HG02642 (cell line): ENCODE measurements at regions not wholly inside any gene's neighbourhood (a gene's known extent, or its start where the extent isn't known, plus 50 kb on each side); places are given as distances from the start of the nearest gene placed in this dataset.
A peak's percentile ranks its signal among the peaks of the same experiment; 100 is the strongest.

Experiments
- ATAC-seq: cut with Tn5 transposase; IDR thresholded peaks from one replicate; pipeline ENCODE4 v1.9.1; 2021; ENCODE audit warnings: mild to moderate bottlenecking; ENCODE audit not compliant: unreplicated experiment, poor library complexity

- no peak for ATAC-seq
Observed at GRCh38 chr3:189498995-189499704, 132.0 kb upstream of the TP63 start.

DNA sequence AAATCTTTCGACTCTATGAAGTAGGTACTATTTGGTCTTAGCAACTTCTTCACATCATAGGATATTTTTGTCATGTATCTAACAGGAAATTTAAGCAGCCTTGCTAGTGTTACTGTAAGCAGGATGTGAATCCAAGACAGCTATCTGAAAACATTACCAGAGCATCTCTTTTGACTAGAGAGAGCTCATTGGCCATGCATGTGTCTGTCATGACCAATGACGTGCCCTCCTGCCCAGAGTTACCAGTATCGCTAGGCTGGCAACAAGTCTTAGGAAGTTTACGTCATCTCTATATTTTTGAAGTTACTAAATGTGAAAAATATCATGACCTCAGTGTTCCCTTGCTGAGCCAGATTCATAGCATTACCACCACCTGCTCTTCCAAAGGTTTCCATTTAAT is 130.9 kb upstream of the TP63 start:
- no peak for ATAC-seq

DNA sequence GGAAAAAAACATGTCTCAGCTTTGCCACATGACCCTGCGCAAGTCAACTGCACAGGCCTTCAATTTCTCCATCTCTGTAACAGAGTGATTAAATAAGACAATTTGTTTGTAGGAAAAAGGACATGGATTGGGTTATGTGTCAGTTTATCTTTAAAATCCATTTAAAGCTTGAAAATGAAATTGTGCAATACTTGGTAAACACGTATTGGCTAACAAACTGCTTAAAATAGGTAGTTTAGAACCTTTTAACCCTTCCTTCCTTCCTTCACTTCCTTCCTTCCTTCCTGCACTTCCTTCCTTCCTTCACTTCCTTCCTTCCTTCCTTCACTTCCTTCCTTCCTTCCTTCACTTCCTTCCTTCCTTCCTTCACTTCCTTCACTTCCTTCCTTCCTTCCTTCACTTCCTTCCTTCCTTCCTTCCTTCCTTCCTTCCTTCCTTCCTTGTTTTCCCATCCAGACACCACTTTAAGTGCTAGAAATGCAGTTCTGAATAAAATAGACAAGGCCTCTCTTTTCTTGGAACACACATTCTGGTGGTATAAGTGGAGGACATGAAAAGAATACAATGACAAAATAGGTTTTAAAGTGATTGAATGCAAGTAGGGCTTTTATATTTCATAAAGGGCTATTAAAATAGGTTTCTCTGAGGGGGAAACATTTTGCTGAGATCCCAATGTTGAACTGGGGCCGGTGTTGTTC is 130.2 kb upstream of the TP63 start:
- ATAC-seq, result no peak

DNA sequence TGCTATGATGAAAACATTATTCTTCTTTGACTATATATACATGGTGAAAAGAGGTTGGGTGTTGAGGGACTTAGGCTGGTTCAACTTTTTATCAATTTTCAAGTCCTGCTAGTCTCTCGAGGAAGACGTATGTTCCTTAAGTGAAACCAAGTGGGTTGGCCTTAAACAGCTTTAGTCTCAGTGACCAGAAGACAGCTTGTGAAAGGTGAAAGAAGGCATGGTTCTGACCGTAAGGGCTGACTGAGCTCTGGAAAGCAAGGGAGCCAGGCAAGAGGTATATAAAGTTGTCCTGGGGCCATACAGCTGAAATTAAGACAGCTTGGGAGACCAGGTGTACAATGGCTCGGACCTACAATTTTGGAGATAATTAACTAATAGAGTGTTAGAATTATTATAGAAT is 128.9 kb upstream of the TP63 start:
- no peak for ATAC-seq

- ATAC-seq, result no peak
Observed at GRCh38 chr3:189502676-189503257, 128.4 kb upstream of the TP63 start.

DNA sequence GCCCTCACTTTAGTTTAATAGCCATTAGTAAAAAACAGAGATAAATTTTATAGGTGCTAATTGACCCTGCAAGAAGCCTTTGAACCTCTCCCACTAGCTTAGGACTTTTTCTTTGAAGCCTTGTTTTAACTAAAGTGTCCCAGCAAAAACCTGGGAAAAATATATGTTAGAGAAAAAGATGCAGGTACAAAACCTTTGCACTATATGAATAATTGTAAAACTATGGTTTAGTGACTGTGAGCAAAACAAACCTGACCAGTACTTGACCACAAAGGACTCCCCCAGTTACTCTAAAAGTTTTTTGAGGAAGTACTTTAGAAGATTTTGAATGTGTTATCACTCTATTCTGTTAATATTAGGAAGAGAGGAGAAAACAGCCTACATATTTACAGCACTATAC is 123.3 kb upstream of the TP63 start:
- peak; percentile 63 for ATAC-seq

DNA sequence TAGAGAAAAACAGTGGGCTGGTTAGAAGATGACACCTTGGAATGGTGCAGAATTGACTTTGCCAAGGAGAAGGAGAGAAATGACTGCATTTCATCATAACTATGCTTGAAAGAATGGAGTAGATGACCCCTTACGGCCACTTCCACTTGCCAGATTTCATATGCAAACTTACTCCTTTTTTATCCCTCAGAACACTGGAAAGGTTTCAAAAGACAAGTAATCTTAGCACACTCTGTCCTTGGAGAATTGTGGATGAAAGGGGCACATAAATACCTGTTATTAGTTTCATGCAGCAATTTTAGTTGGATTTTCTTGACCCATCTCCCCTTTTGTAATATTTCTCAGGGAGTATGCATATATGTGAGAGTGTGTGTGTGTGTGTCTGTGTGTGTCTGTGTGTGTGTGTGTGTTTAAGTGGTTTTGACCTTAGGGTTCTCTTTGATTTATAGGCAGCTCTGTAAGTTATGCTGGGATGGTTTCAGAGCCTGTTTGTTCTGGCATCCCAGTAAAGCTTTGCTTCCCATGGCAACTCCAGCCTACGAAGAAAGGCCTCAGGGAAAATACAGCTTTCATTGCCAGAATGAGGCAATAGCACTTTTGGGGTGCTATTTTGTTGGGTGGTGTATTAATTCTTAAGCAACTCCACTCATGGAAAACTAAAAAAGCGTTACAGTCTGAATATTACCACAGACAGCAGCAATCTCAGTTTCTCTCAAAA is 122.2 kb upstream of the TP63 start:
- no peak for ATAC-seq

GRCh38 chr3:189512039-189512438 is 119.2 kb upstream of the TP63 start:
- ATAC-seq, result peak; percentile 74

DNA sequence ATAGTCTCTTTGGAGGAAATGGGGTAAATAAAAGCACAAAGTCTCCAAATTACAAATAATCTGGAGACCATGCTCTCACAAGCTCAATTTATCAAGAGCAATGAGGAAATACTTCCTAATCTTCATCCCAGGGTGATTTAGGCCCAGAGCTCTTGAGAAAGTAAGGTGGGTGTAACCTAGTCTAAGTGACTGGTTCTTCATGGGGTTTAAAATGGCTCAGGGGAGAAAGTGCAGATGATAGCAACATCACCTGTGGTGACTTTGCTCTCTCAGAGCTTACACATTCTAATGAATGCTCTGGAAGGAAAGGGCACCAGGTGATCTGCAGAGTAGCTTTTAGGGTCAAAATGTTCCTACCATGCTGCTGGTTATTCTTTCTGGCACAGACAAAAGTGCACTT is 118.4 kb upstream of the TP63 start:
- no peak for ATAC-seq

DNA sequence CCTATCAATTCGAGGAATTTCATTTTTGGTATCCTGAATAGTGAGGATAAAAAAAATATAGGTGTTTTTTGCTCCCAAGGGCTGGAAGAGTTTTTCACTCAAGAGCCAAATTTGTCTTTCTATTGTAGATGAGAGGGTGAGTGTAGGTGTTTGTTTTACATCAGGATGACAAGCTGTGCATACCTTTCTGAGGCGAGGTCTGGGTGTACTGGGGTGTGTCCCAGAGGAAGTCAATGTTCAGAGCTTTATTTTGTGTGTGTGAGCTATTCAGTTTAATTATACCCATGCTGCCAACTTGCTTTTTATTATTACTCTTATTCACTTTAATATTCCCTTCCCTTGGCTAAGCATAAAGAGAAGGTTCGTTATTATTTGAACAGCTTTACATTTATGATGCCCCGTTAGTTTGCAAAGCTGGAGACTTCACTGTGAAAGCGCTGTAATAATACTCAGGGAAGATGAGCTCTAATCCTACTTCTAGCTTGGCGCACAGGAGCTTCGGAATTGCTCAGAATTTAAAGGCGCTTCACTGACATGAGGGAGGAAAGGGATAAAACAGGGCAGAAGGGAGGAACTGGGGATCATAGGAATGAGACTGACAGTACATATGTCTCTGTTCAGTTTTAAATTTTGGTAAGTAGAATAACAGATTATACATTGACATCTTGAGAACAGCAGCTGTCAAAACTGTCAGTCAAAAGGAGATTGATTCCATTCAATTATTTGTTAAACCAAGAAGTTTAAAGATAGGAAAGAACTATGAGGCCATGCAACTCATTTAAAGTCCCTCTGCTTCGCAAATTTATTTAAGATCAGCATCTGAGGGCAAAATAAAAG is 117.7 kb upstream of the TP63 start:
- ATAC-seq, result no peak

- no peak for ATAC-seq
Observed at GRCh38 chr3:189516039-189516438, 115.2 kb upstream of the TP63 start.

GRCh38 chr3:189517981-189518380 is 113.2 kb upstream of the TP63 start:
- no peak for ATAC-seq

GRCh38 chr3:189519458-189519857 is 111.7 kb upstream of the TP63 start:
- ATAC-seq, result no peak

DNA sequence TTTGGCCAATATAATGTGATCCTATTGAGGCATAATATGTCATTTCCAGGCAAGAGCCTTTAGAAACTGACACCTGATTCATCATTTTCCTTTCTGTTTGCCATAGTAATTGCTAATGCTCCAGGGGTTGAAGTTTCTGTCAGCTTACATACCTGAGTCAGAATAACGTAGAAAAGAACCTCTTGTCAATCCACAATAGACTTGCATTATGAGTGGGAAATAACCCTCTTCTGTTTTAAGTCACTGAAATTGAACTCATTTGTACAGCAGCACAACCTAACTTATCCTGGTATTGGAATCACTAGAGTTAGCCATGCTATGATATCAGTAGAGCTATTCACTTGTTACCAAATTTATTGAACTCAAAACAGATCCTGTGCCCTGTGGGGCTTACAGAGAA is 101.7 kb upstream of the TP63 start:
- peak; percentile 71 for ATAC-seq

DNA sequence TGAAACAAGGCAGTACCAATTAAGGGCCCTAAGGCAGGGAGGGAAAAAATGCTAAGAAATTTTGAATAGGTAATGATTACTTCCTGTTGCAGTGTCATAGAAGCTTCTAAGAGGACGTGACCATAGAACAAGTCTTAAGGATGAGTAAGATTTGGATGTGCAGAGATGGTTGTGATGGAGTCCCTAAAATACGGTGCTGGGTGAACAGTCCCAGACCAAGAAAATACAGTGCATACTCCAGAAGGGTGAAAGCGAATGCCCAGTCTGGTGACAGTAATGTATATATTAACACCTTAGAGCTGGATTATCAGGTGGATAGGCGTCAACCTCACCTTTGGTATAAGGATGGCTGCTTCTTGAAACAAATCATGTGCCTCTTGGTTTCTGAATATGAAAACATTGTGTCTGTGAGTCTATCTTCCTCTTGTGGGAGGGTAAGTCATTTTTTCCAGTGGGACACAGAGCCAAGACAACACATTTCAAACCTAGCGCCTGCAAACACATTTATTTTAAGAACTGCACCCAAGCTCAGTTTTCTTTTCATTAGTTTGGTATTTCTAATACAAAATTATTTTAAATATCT is 101.2 kb upstream of the TP63 start:
- ATAC-seq, result peak; percentile 26

DNA sequence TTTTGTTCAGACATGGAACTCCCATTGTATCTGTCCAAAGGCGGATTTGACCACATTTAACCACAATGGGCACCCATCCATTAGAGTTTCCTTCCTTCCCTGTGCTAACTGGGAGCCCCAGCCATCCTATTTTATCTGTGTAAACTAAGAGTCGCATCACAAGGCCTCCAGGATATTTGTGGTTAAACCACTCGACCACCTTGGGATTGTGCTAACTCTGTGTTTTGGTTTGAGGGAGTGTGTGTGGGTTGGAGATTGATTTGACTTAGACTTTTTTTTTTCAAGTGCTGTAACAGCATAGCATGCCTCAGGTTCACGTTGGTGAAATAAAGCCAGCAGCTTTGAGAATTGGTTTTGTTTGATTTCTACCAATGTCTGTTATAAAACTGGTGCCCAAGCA is 100.4 kb upstream of the TP63 start:
- ATAC-seq, result no peak

GRCh38 chr3:189531271-189531670 is 99.9 kb upstream of the TP63 start:
- ATAC-seq, result no peak

DNA sequence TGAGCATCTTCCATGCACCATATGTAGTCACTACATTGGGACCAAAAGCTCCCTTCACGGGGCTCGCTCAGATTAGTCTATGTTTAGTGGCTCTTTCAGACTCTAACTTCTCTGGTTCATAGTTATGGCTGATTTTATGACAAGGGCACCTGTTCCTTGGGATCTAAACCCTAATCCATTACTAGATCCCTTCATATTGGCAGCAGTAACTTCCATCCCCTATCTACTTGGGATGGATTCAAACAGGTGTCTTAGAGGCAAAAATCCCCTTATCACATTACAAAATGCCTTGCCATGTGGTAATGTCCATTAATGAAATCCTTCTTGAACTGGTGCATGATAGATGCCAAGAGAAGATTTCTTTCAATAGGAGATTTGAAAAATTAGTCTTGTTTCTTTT is 96.7 kb upstream of the TP63 start:
- ATAC-seq, result no peak

DNA sequence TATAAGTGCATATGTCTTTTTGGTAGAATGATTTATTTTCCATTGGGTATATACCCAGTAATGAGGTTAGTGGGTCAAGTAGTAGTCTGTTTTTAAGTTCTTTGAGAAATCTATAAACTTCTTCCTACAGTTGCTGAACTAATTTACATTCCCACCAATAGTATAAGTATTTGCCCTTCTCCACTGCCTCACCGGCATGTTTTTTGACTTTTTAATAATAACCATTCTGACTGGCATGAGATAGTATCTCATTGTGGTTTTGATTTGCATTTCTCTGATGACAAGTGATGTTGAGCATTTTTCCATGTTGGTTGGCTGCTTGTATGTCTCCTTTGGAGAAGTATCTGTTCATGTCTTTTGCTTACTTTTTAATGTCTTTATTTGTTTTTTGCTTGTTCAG is 94.1 kb upstream of the TP63 start:
- ATAC-seq, result no peak

- no peak for ATAC-seq
Observed at GRCh38 chr3:189547448-189547847, 83.7 kb upstream of the TP63 start.
